Gastroesophageal sphincter (tissue), 4 donors: ENCODE measurements at regions not wholly inside any gene's neighbourhood (a gene's known extent, or its start where the extent isn't known, plus 50 kb on each side); places are given as distances from the start of the nearest gene placed in this dataset.

Experiments
- ATAC-seq: fragments of 150-250 bp; one replicate; pipeline ENCODE4 v1.9.1; 2016; ENCODE audit warnings: mild to moderate bottlenecking, moderate library complexity
- H3K27ac ChIP-seq, 4 donors: fragments of 200-600 bp; sonication (generic) in 3 of 4; 1 replicate in 3 of 4; 2 replicates in 1 of 4; pipeline ENCODE4 v1.5.1; 2016 to 2019
- H3K27me3 ChIP-seq: fragments of 200-600 bp; sonication (generic); one replicate; pipeline ENCODE4 v1.5.1; 2019
- H3K36me3 ChIP-seq, 2 donors: fragments of 200-600 bp; sonication (generic); one replicate each; pipeline ENCODE4 v1.5.1; 2019; ENCODE audit warnings: control low read depth in 1 of 2
- H3K4me1 ChIP-seq, 3 donors: fragments of 200-600 bp; sonication (generic); 1 replicate in 2 of 3; 2 replicates in 1 of 3; pipeline ENCODE4 v1.5.1; 2016 to 2019; ENCODE audit warnings: control low read depth in 2 of 3
- H3K4me3 ChIP-seq, 2 donors: fragments of 200-600 bp; sonication (generic); one replicate each; pipeline ENCODE4 v1.5.1; 2019; ENCODE audit warnings: mild to moderate bottlenecking in 1 of 2, moderate library complexity in 1 of 2
- H3K9me3 ChIP-seq, 3 donors: fragments of 200-600 bp; sonication (generic); one replicate each; pipeline ENCODE4 v1.5.1; 2017 to 2019; ENCODE audit warnings: control low read depth in 2 of 3
- CTCF ChIP-seq, 4 experiments: fragments of 200-600 bp in 2 of 4; fragments of 450-650 bp in 2 of 4; sonication (generic) in 1 of 4; IDR thresholded peaks; one replicate each; pipeline ENCODE4 v1.5.1; 2017 to 2019; ENCODE audit warnings: antibody characterized with exemption in 4 of 4, mild to moderate bottlenecking in 2 of 4, moderate library complexity in 2 of 4
- EP300 ChIP-seq: sonication (generic); formaldehyde crosslinking; IDR thresholded peaks from one replicate; pipeline ENCODE4 v1.6.1; 2017; ENCODE audit warnings: antibody characterized with exemption, mild to moderate bottlenecking
- POLR2A ChIP-seq, 2 donors: fragments of 450-650 bp; IDR thresholded peaks; one replicate each; pipeline ENCODE4 v1.6.1; 2017; ENCODE audit warnings: antibody characterized with exemption in 2 of 2, mild to moderate bottlenecking in 2 of 2, moderate library complexity in 1 of 2
- POLR2AphosphoS5 ChIP-seq: sonication (generic); formaldehyde crosslinking; IDR thresholded peaks from one replicate; pipeline ENCODE4 v1.6.1; 2017; ENCODE audit warnings: antibody characterized with exemption
- WGBS, 2 donors: methylation state at CpG; one replicate each; pipeline ENCODE4 v1.1.5; 2018; ENCODE audit warnings: low coverage in 1 of 2; 5-methylcytosine and 5-hydroxymethylcytosine counted together

GRCh38 chr1:193681422-193681821 lies 495.0 kb upstream of the B3GALT2 start:
- WGBS, 2 donors: 31 to 56% methylated on average over 1 of the region's 1 CpG
- TF ChIP-seq POLR2AphosphoS5 (no peak), EP300 (no peak), CTCF (IDR thresholded peaks at IDR 0.05) (no peak), POLR2A (IDR thresholded peaks at IDR 0.05) (no peak)

GRCh38 chr1:193680924-193681316 lies 494.5 kb upstream of the B3GALT2 start:
- H3K27me3 ChIP-seq: no peaks in the 10 kb centered on the region
- H3K9me3 ChIP-seq: no peaks in the 10 kb centered on the region
- peaks cover 0 to 12% (median 0%) of the 10 kb centered on the region in 3 donors for H3K4me1 ChIP-seq
- no peak overlapping the region for H3K27ac ChIP-seq
- no peaks in the 10 kb centered on the region for H3K36me3 ChIP-seq
- no peak overlapping the region for H3K4me3 ChIP-seq
- 0 to 35% methylated on average over 2 of the region's 2 CpGs for WGBS, 2 donors
- ATAC-seq: no peak
- TF ChIP-seq EP300 (no peak), CTCF (IDR thresholded peaks at IDR 0.05) (no peak), POLR2A (IDR thresholded peaks at IDR 0.05) (no peak), POLR2AphosphoS5 (no peak)

More at GRCh38 chr1:193681422-193681821, 495.0 kb upstream of the B3GALT2 start:
- Histone ChIP-seq H3K27me3 (no peaks in the 10 kb centered on the region), H3K4me3 (no peak overlapping the region), H3K9me3 (no peaks in the 10 kb centered on the region), H3K36me3 (no peaks in the 10 kb centered on the region), H3K27ac (no peak overlapping the region), H3K4me1 (peaks cover 0 to 14% (median 0%) of the 10 kb centered on the region in 3 donors)
- no peak for ATAC-seq

DNA sequence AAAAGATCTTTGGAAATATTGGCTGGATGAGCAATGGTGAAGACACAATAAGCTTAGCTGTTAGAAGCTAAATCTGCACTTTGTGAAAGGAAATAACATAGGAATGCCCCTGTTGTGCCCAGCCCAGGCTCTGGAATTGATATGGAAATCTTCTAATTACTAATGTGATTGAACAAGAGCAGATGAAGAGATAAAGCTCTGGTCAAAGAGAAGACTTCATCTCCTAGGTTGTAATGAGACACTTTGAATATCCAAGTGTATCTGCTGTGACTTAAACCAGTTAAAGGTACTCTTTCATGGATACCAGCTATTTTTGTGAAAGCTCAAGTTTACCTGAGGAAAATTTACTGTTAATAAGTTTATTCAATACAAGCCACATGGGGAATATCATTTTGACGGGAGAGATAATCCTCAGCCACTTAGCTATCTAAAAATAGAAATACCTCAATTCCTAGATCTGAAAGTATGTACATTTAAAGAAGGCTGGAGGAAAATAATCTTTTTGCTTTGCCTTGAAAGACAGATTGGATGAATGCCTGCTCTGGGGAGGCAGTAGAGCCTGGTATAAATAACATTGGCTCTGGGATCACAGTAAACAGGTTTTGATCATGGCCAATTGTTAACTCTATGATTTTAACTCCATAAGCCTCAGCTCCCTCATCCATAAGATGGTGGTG lies 494.0 kb upstream of the B3GALT2 start:
- Histone ChIP-seq H3K9me3 (no peaks in the 10 kb centered on the region), H3K4me1 (peaks cover 0 to 12% (median 0%) of the 10 kb centered on the region in 3 donors), H3K4me3 (no peak overlapping the region), H3K27me3 (no peaks in the 10 kb centered on the region), H3K36me3 (no peaks in the 10 kb centered on the region), H3K27ac (no peak overlapping the region)
- TF ChIP-seq POLR2AphosphoS5 (no peak), EP300 (no peak), POLR2A (IDR thresholded peaks at IDR 0.05) (no peak), CTCF (IDR thresholded peaks at IDR 0.05) (no peak)
- WGBS, 2 donors: 11 to 18% methylated on average over 1 of the region's 1 CpG
- no peak for ATAC-seq

- no peak for ATAC-seq
- 45 to 84% methylated on average over 3 of the region's 3 CpGs for WGBS, 2 donors
These were observed 491.5 kb upstream of the B3GALT2 start for GRCh38 chr1:193677874-193678273.

More at GRCh38 chr1:193677874-193678273, 491.5 kb upstream of the B3GALT2 start:
- Histone ChIP-seq H3K4me1 (peaks cover 0 to 12% (median 0%) of the 10 kb centered on the region in 3 donors), H3K4me3 (no peak overlapping the region), H3K9me3 (no peaks in the 10 kb centered on the region), H3K27ac (no peak overlapping the region), H3K36me3 (no peaks in the 10 kb centered on the region), H3K27me3 (no peaks in the 10 kb centered on the region)
- TF ChIP-seq CTCF (IDR thresholded peaks at IDR 0.05) (no peak), EP300 (no peak), POLR2A (IDR thresholded peaks at IDR 0.05) (no peak), POLR2AphosphoS5 (no peak)
